MM.1S (cell line): ENCODE measurements at regions not wholly inside any gene's neighbourhood (a gene's known extent, or its start where the extent isn't known, plus 50 kb on each side); places are given as distances from the start of the nearest gene placed in this dataset.

Source experiments
- EZH2 ChIP-seq: fragments of 300-600 bp; sonication (generic); optimal IDR thresholded peaks from 2 replicates; pipeline ENCODE3; 2017; ENCODE audit warnings: low read depth, mild to moderate bottlenecking, antibody characterized with exemption, low read length, mixed read lengths
- TF ChIP-seq, protein P1 (sequence below): fragments of 300-600 bp; sonication (generic); IDR thresholded peaks from 2 replicates; pipeline ENCODE4 v1.5.1; 2016; ENCODE audit warnings: antibody characterized with exemption, low read length, mixed read lengths

DNA sequence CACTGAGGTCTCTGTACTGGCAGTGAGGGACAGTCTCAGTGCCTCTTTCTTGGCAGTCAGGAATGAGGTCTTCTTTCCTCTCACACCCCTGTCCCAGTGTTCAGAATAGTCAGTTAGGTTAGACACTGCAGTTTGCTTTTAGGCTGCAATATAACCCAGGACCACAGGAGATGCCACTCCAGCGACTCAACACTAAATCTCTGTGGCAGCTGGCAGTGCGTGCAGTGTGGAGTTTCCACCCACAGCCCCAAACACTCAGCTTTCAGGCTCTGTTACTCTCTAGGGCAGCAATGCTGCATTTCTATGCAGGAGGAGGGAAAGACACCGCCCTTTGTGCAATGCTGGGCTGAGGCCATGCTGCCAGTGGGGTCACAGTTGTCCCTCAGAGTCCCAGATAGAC lies 150.2 kb upstream of the SUCLG2 start:
- TF ChIP-seq, protein P1, sequence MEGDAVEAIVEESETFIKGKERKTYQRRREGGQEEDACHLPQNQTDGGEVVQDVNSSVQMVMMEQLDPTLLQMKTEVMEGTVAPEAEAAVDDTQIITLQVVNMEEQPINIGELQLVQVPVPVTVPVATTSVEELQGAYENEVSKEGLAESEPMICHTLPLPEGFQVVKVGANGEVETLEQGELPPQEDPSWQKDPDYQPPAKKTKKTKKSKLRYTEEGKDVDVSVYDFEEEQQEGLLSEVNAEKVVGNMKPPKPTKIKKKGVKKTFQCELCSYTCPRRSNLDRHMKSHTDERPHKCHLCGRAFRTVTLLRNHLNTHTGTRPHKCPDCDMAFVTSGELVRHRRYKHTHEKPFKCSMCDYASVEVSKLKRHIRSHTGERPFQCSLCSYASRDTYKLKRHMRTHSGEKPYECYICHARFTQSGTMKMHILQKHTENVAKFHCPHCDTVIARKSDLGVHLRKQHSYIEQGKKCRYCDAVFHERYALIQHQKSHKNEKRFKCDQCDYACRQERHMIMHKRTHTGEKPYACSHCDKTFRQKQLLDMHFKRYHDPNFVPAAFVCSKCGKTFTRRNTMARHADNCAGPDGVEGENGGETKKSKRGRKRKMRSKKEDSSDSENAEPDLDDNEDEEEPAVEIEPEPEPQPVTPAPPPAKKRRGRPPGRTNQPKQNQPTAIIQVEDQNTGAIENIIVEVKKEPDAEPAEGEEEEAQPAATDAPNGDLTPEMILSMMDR: no peak
- TF ChIP-seq EZH2: no peak
